SK-N-SH (cell line): ENCODE measurements at regions not wholly inside any gene's neighbourhood (a gene's known extent, or its start where the extent isn't known, plus 50 kb on each side); places are given as distances from the start of the nearest gene placed in this dataset.

Source experiments
- CTCF ChIA-PET: fragments of 300-600, 350-600 bp; formaldehyde crosslinking; extraction: SDS; loops from one replicate; lab custom pipeline; 2021; lab: Yijun Ruan, JAX
- POLR2A ChIA-PET: fragments of 350-600 bp; sonication (Branson Sonifier 250); formaldehyde crosslinking; extraction: SDS; loops from one replicate; lab custom pipeline; 2020; ENCODE audit warnings: antibody characterized with exemption, inconsistent platforms; lab: Yijun Ruan, JAX
- DNase-seq: peaks from one replicate; pipeline ENCODE4 v3.0.0; 2012
- H2AFZ ChIP-seq: fragments of 200-600 bp; sonication (generic); 2 replicates; pipeline ENCODE4 v1.8.1; 2016; ENCODE audit warnings: antibody characterized with exemption, mild to moderate bottlenecking, low read depth
- H3F3A ChIP-seq: fragments of 200-600 bp; sonication (generic); replicated peaks from 2 replicates; pipeline ENCODE3; 2016; ENCODE audit warnings: antibody characterized with exemption, mild to moderate bottlenecking; ENCODE audit not compliant: insufficient read depth
- H3K27ac ChIP-seq, 2 experiments: fragments of 200-500 bp in 1 of 2; fragments of 200-600 bp in 1 of 2; sonication (Bioruptor generic) in 1 of 2; sonication (generic), shearing (Covaris generic) in 1 of 2; 2 replicates each; pipeline versions ENCODE4 v1.5.1 to v1.6.1; 2014 to 2016; ENCODE audit warnings: low read depth in 2 of 2, inconsistent platforms in 1 of 2, low read length in 1 of 2, mild to moderate bottlenecking in 1 of 2, mixed read lengths in 1 of 2
- H3K27me3 ChIP-seq: fragments of 200-600 bp; sonication (generic), shearing (Covaris generic); 2 replicates; pipeline ENCODE4 v1.6.1; 2016; ENCODE audit warnings: mixed run types; ENCODE audit not compliant: insufficient read depth
- H3K36me3 ChIP-seq, 2 experiments: fragments of 200-500 bp in 1 of 2; fragments of 200-600 bp in 1 of 2; sonication (Bioruptor generic) in 1 of 2; sonication (generic) in 1 of 2; replicated peaks in 1 of 2; 2 replicates each; pipeline versions ENCODE3 to v1.5.1; 2014 to 2016; ENCODE audit warnings: low read length in 1 of 2, mild to moderate bottlenecking in 1 of 2; ENCODE audit not compliant: insufficient read depth in 2 of 2, control insufficient read depth in 1 of 2
- H3K4me1 ChIP-seq, 2 experiments: fragments of 200-500 bp in 1 of 2; fragments of 200-600 bp in 1 of 2; sonication (Bioruptor generic) in 1 of 2; sonication (generic), shearing (Covaris generic) in 1 of 2; 2 replicates each; pipeline versions ENCODE4 v1.5.1 to v1.6.1; 2014 to 2016; ENCODE audit warnings: low read depth in 1 of 2, low read length in 1 of 2, mixed run types in 1 of 2; ENCODE audit not compliant: insufficient read depth in 2 of 2, control insufficient read depth in 1 of 2
- H3K4me2 ChIP-seq: fragments of 200-600 bp; sonication (generic), shearing (Covaris generic); 2 replicates; pipeline ENCODE4 v1.6.1; 2017; ENCODE audit warnings: mixed run types
- H3K4me3 ChIP-seq, 2 experiments: fragments of 200-500 bp in 1 of 2; fragments of 200-600 bp in 1 of 2; sonication (Bioruptor generic) in 1 of 2; sonication (generic), shearing (Covaris generic) in 1 of 2; 2 replicates each; pipeline versions ENCODE4 v1.5.1 to v1.8.1; 2014 to 2016; ENCODE audit warnings: low read depth in 2 of 2, inconsistent platforms in 1 of 2, low read length in 1 of 2, mild to moderate bottlenecking in 1 of 2, mixed read lengths in 1 of 2, moderate library complexity in 1 of 2
- H3K79me2 ChIP-seq: fragments of 200-600 bp; sonication (generic); 2 replicates; pipeline ENCODE4 v1.8.1; 2017; ENCODE audit warnings: mild to moderate bottlenecking; ENCODE audit not compliant: insufficient read depth
- H3K9ac ChIP-seq: fragments of 200-600 bp; sonication (generic); 2 replicates; pipeline ENCODE4 v1.6.1; 2017; ENCODE audit warnings: mixed run types
- H3K9me2 ChIP-seq: fragments of 200-600 bp; sonication (generic); 2 replicates; pipeline ENCODE4 v1.6.1; 2017; ENCODE audit warnings: mixed run types
- H3K9me3 ChIP-seq: fragments of 200-600 bp; sonication (generic); 2 replicates; pipeline ENCODE4 v1.6.1; 2017; ENCODE audit warnings: mixed run types, mild to moderate bottlenecking, moderate library complexity
- H4K20me1 ChIP-seq: fragments of 200-600 bp; sonication (generic); 2 replicates; pipeline ENCODE4 v1.6.1; 2017; ENCODE audit warnings: mild to moderate bottlenecking, mixed run types; ENCODE audit not compliant: insufficient read depth
- CHD2 ChIP-seq: fragments of 150-350 bp; IDR thresholded peaks from 2 replicates; pipeline ENCODE4 v1.6.1; 2018; ENCODE audit warnings: low read length; ENCODE audit not compliant: partially characterized antibody
- CTCF ChIP-seq: fragments of 200-600 bp; sonication (generic); IDR thresholded peaks from 2 replicates; pipeline ENCODE4 v1.6.1; 2017; ENCODE audit warnings: antibody characterized with exemption, mild to moderate bottlenecking, moderate library complexity
- EP300 ChIP-seq, 2 experiments: IDR thresholded peaks; 2 replicates each; pipeline versions ENCODE4 v1.4.0 to v1.6.1; 2012; ENCODE audit warnings: borderline replicate concordance in 1 of 2, low read depth in 1 of 2, low read length in 1 of 2
- GABPA ChIP-seq: IDR thresholded peaks from 2 replicates; pipeline ENCODE4 v1.4.0; 2012; ENCODE audit warnings: low read depth, mild to moderate bottlenecking
- GATA2 ChIP-seq: sonication (generic); formaldehyde crosslinking; IDR thresholded peaks from 2 replicates; pipeline ENCODE4 v1.5.0; 2020; ENCODE audit warnings: mild to moderate bottlenecking, missing genetic modification reagents
- MAX ChIP-seq: IDR thresholded peaks from 2 replicates; pipeline ENCODE4 v1.4.0; 2012; ENCODE audit warnings: low read depth
- MXI1 ChIP-seq: IDR thresholded peaks from 2 replicates; pipeline ENCODE4 v1.6.1; 2012; ENCODE audit warnings: mild to moderate bottlenecking, low read depth, low read length, improper control_type of control experiment
- POLR2AphosphoS5 ChIP-seq: IDR thresholded peaks from 2 replicates; pipeline ENCODE4 v1.6.1; 2012; ENCODE audit warnings: low read depth, low read length
- RCOR1 ChIP-seq: fragments of 150-350 bp; IDR thresholded peaks from 2 replicates; pipeline ENCODE4 v1.6.1; 2017; ENCODE audit warnings: antibody characterized with exemption, low read length
- SIN3A ChIP-seq: IDR thresholded peaks from 2 replicates; pipeline ENCODE4 v1.6.1; 2012; ENCODE audit warnings: low read depth, mild to moderate bottlenecking, low read length, moderate library complexity, borderline replicate concordance
- TAF1 ChIP-seq: IDR thresholded peaks from 2 replicates; pipeline ENCODE4 v1.6.1; 2012; ENCODE audit warnings: low read depth, mild to moderate bottlenecking, low read length, moderate library complexity, borderline replicate concordance
- TCF12 ChIP-seq: IDR thresholded peaks from 2 replicates; pipeline ENCODE4 v1.4.0; 2012
- USF2 ChIP-seq: fragments of 150-350 bp; IDR thresholded peaks from 2 replicates; pipeline ENCODE4 v1.6.1; 2017; ENCODE audit warnings: antibody characterized with exemption, low read length, low read depth, borderline replicate concordance
- ZBTB33 ChIP-seq: IDR thresholded peaks from 2 replicates; pipeline ENCODE4 v1.4.0; 2012; ENCODE audit warnings: low read depth, borderline replicate concordance
- WGBS: methylation state at CpG from one replicate; pipeline ENCODE4 v1.1.6; 2017; ENCODE audit warnings: low lambda C conversion rate; 5-methylcytosine and 5-hydroxymethylcytosine counted together

- CTCF ChIA-PET = interaction anchor here (1.4 to 3.2 kb wide), 3 partner anchors 13 to 561 kb away, joined by 6 to 31 read pairs (median 10); no protein-coding TSS in a partner anchor
- WGBS = 11% methylated on average over 3 of the region's 7 CpGs
- Histone ChIP-seq H3K27me3 (peaks cover 34% of the 10 kb centered on the region; the same call in 1 of the 2 replicates), H3K4me3 (no peak overlapping the region), H3K36me3 (no peaks in the 10 kb centered on the region), H3F3A (no peaks in the 10 kb centered on the region), H3K9ac (no peak overlapping the region), H3K9me3 (no peaks in the 10 kb centered on the region), H3K4me1 (peaks cover 0 to 24% of the 10 kb centered on the region in 2 experiments; a peak in 2 of 4 replicates), H3K79me2 (no peaks in the 10 kb centered on the region), H4K20me1 (no peaks in the 10 kb centered on the region), H2AFZ (no peak overlapping the region), H3K4me2 (no peak overlapping the region), H3K9me2 (no peaks in the 10 kb centered on the region), H3K27ac (no peak overlapping the region)
- TF ChIP-seq MAX (no peak), POLR2AphosphoS5 (no peak), CHD2 (no peak), CTCF (no peak), MXI1 (no peak), TCF12 (no peak), ZBTB33 (no peak), TAF1 (no peak), GABPA (no peak), GATA2 (CRISPR knock-in tag) (no peak), RCOR1 (no peak), USF2 (no peak), EP300 (IDR thresholded peaks at IDR 0.05; ENCODE audit: borderline replicate concordance in 1 of 2, low read depth in 1 of 2, low read length in 1 of 2) (no peak), SIN3A (no peak)
- DNase-seq = no peak
- POLR2A ChIA-PET = no interaction called here
Measured at GRCh38 chrX:69389101-69389501, 115.0 kb upstream of the NALF2 start.
